ENCODE measurements at regions not wholly inside any gene's neighbourhood (a gene's known extent, or its start where the extent isn't known, plus 50 kb on each side); places are given as distances from the start of the nearest gene placed in this dataset.

- TF ChIP-seq NFKBIZ (CRISPR knock-in tag; IDR thresholded peaks at IDR 0.05) (no peak), CTCF (CRISPR knock-in tag; IDR thresholded peaks at IDR 0.05) (no peak), TIGD3 (CRISPR knock-in tag; IDR thresholded peaks at IDR 0.05; ENCODE audit: borderline replicate concordance) (no peak), POLR2A (IDR thresholded peaks at IDR 0.05; ENCODE audit: insufficient read depth in 1 of 2, low read depth in 2 of 2, low read length in 2 of 2) (no peak), JUNB (CRISPR knock-in tag; IDR thresholded peaks at IDR 0.05; ENCODE audit: borderline replicate concordance) (no peak), CEBPB (IDR thresholded peaks at IDR 0.05; ENCODE audit: borderline replicate concordance, low read depth, low read length) (no peak), MYC (CRISPR knock-in tag; IDR thresholded peaks at IDR 0.05; ENCODE audit: borderline replicate concordance) (no peak), ATF4 (CRISPR knock-in tag; IDR thresholded peaks at IDR 0.05) (no peak), SATB2 (CRISPR knock-in tag; IDR thresholded peaks at IDR 0.05) (no peak), POLR2AphosphoS5 (IDR thresholded peaks at IDR 0.05; ENCODE audit: low read depth, low read length) (no peak)
These were observed 212.3 kb downstream of the DCAF12L2 start for GRCh38 chrX:125953814-125954213.
